SK-N-SH treated with all-trans-retinoic acid at 6 μM for 48 hours (cell line): ENCODE measurements at regions not wholly inside any gene's neighbourhood (a gene's known extent, or its start where the extent isn't known, plus 50 kb on each side); places are given as distances from the start of the nearest gene placed in this dataset.

ENCODE experiments used
- CSRNP3 ChIP-seq: fragments of 250-450 bp; sonication (Bioruptor Pico); IDR thresholded peaks from 2 replicates; pipeline ENCODE4 v1.5.1; 2021; ENCODE audit warnings: mild to moderate bottlenecking, moderate library complexity
- ZNF8 ChIP-seq: fragments of 450-650 bp; formaldehyde crosslinking; IDR thresholded peaks from 2 replicates; pipeline ENCODE4 v1.5.0; 2020; ENCODE audit warnings: mild to moderate bottlenecking, moderate library complexity

GRCh38 chr14:76948213-76948947 lies 80.1 kb downstream of the IRF2BPL start:
- TF ChIP-seq ZNF8 (CRISPR knock-in tag) (no peak), CSRNP3 (no peak)
